ENCODE measurements at regions not wholly inside any gene's neighbourhood (a gene's known extent, or its start where the extent isn't known, plus 50 kb on each side); places are given as distances from the start of the nearest gene placed in this dataset.

DNA sequence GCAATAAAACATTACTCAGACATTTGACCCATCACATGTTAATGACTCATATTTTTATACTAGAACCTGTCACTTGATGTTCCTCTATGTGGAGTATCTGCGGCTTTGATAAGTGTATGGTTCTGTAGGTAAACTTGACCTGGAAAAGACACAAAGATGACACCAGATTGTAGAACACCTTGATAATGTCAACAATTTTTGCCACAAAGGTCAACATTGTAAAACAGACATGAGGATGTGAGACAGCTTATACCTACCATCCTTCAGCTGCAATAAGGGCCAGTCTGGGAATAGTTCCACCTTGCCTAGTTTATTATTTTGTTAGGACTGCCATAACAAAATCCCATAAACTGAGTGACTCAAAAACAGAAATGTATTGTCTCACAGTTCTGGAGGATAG, 202.4 kb downstream of the LMBRD1 start:
- TF ChIP-seq, protein P1, sequence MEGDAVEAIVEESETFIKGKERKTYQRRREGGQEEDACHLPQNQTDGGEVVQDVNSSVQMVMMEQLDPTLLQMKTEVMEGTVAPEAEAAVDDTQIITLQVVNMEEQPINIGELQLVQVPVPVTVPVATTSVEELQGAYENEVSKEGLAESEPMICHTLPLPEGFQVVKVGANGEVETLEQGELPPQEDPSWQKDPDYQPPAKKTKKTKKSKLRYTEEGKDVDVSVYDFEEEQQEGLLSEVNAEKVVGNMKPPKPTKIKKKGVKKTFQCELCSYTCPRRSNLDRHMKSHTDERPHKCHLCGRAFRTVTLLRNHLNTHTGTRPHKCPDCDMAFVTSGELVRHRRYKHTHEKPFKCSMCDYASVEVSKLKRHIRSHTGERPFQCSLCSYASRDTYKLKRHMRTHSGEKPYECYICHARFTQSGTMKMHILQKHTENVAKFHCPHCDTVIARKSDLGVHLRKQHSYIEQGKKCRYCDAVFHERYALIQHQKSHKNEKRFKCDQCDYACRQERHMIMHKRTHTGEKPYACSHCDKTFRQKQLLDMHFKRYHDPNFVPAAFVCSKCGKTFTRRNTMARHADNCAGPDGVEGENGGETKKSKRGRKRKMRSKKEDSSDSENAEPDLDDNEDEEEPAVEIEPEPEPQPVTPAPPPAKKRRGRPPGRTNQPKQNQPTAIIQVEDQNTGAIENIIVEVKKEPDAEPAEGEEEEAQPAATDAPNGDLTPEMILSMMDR (IDR thresholded peaks at IDR 0.05), result no peak
- no peak for TF ChIP-seq EZH2 (IDR thresholded peaks at IDR 0.05; ENCODE audit: borderline replicate concordance, insufficient read depth, low read depth, low read length, poor library complexity, severe bottlenecking)

Data from B cell (primary cell).